ENCODE measurements at regions not wholly inside any gene's neighbourhood (a gene's known extent, or its start where the extent isn't known, plus 50 kb on each side); places are given as distances from the start of the nearest gene placed in this dataset.

DNA sequence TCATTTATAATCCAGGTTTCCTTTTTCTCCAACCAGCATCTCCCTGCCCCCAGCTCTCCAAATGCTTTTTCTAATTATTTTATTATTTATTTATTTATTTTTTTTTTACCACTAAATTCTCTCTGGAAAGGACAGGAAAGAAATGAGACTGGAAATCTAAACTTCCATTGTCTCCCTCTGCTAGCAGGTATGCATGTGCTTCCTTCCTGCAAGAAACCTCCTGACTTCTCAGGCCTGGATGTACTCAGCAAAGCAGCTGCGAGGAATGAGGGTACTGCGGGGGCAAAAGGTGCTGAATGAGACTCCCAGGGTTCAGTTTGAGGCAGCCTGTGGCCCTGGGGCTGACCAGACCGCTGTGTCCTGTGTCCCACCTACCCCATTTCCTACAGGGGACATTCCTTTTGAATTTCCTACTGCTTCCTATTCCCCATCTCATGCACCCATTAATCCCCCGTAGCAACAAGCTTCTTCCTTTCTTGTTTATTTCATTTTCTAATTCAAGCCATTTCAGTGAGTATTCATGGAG, 324.6 kb upstream of the IGFBP3 start:
- DNase-seq (ENCODE audit: low read depth), result no peak

GRCh38 chr7:46244757-46245156, 323.7 kb upstream of the IGFBP3 start:
- DNase-seq (ENCODE audit: low read depth), result no peak

GRCh38 chr7:46243406-46243805, 322.3 kb upstream of the IGFBP3 start:
- DNase-seq (ENCODE audit: low read depth), result no peak

DNA sequence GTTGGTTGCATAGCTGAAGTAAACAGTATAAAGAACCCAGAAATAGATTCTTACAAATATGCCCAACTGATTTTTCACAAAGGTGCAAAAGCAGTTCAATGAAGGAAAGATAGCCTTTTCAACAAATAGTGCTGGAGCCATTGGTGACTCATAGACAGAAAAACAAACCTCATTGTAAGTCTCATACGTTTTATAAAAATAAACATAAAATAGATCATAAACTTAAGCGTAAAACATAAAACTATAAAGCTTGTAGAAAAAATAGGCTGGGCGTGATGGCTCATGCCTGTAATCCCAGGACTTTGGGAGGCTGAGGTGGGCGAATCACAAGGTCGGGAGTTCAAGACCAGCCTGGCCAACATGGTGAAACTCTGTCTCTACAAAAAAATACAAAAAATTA, 318.8 kb upstream of the IGFBP3 start:
- DNase-seq (ENCODE audit: low read depth), result no peak

DNA sequence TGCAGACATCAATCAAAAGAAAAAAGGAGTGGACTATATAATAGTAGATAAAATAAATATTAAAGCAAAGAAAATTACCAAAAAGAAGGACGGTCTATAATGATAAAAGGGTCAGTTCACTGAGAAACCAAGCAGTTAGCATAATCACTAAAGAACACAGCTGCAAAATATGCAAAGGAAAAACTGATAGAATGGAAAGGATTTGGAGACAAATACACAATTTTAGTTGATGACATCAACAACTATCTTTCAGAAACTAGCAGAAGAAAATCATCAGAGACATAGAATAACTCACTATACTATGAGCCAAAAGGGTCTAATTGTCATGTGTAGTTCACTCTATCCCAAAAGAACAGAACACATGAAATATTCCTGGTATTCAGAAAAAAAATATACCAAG, 316.4 kb upstream of the IGFBP3 start:
- no peak for DNase-seq (ENCODE audit: low read depth)

- no peak for DNase-seq (ENCODE audit: low read depth)
These were observed 312.7 kb upstream of the IGFBP3 start for GRCh38 chr7:46233585-46234329.

- no peak for DNase-seq (ENCODE audit: low read depth)
These were observed 309.9 kb upstream of the IGFBP3 start for GRCh38 chr7:46230990-46231305.

DNA sequence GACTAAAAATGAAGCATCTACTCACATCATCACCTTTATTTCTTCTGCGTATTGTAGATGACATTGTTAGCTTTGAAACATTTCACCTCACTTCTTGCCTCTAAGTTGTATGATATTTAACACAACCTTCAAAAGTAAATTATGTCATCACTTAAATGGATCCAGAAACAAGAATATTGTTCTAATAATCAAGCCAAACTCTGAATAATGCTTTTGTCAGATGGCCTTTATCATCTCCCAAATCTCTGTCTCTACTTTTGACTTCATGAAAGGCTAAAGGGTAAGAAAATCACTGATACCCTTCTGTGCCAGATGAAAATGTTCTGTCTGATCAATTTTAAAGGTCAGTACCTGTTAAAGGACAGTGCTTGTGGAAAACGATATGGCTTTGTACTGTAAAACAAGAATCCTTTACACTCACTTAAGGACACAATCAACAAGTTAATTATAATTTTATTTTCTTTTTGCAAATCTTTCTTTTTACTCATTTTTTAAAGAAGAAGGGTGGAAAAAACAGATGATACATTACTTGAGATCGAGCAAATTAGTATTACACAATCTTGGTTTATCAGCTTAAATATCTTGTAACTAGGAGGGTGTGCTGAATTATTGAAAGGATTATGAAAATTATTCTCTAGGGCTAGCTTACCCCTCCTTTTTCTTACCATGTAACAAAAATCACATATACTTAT, 309.4 kb upstream of the IGFBP3 start:
- DNase-seq (ENCODE audit: low read depth), result no peak

DNA sequence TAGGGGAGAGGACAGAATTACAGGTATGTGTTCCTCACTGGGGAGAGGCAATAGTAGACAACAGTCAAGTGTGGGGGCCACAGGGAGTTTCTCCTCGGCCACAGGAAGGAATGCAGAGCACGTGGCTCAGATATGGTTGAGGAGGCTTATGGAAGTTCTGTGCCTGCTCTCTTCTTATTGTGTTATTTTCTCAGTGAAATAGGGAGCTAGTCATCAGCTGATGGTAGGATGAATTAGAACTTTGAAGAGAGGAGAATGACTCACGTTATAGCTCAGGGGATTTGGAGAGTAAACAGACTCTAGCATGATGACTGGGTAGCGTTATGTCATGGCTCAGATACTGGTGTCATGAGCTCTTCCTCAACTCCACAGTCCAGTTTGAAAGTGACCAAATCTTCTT, 308.3 kb upstream of the IGFBP3 start:
- peak; percentile 82 for DNase-seq (ENCODE audit: low read depth)

DNA sequence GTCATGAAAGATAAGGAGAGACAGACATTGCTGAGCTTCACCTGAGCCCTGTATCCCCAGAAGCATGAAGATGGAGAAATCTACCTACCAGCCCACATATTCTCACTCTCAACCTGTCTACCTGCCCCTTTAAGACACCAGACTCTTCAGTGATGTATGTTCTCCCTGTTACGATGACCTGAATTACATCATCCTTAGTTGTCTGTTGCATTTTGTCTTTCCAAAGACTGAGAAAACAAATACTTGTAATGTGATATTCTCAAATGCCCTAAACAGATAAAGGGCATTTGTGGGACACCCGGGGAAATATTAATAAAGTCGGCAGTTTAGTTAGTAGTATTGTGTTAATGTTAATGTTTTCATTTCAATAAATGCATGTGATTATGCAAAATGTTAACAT, 305.8 kb upstream of the IGFBP3 start:
- no peak for DNase-seq (ENCODE audit: low read depth)

DNA sequence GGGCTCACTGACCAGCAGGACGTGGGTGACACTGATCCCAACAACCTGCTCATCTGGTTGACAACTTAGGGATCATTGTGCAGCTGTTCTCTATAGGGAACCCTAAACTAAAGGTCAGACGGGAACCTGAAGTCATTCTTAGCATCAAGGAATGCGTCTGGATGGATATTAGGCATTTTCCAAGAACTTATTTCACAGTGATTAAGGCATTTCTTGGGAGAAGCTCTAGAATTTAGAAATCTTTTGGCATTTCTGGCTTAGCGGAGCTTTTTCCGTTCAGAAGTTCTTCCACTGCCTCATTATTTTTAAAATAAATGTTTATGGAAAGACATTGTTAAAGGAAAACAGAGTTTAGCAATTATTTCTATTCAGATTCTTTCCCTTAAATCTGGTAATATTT, 303.3 kb upstream of the IGFBP3 start:
- DNase-seq (ENCODE audit: low read depth), result no peak

DNA sequence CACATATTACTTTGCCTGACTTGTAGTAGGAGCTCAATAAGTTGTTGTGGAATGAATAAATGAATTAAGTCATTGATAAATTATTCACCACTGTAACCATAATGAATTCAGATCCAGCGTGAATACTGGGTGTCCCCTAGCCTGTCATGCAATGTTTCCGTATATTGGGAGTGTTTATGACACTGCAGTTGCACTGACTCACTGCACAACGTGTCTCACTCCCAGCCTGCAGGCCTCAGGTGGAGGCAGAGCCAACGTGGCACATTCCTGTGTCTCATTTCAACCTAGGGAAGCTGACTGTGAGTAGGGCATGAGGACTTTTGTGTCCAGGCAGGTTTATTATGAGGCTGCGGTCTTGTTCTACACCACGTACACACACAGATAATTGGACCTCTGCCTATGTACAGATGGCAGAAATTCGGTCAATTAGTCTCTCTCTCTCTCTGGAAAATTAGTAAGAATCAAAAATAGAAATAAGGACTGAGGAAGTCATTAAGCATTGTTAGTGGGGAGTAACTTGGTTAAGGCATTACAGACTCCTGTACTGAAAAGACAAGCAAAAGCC, 299.1 kb upstream of the IGFBP3 start:
- peak; percentile 80 for DNase-seq (ENCODE audit: low read depth)

GRCh38 chr7:46218461-46219200, 297.6 kb upstream of the IGFBP3 start:
- DNase-seq (ENCODE audit: low read depth), result no peak

DNA sequence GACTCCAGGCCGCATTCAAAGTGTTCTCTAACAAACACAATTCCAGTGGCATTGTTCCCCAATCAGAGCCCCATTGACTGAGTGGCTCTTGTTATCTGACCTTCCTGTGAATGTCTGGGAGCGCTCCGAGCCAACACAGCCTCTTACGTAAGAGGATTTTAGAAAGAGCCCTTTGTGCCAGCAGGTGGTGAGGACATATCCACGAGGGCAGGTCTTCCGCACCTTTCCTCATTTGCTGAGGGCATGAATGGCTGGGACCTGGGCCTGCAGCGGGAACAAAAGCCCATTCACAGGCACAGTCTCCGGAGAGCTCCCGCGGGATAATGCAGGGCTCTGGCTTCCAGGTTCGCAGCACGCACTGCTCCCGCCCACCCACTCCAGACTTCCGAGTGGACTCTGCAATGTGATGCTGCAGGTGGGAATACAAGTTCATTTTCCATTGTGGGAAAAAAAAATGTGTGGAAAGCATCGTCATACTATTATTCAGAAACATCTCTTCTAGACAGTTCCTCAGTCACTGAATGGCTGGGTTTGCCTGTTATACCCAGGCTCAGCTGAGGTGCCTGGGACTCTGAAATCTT, 295.0 kb upstream of the IGFBP3 start:
- DNase-seq (ENCODE audit: low read depth), result no peak

- DNase-seq (ENCODE audit: low read depth), result no peak
These were observed 293.5 kb upstream of the IGFBP3 start for GRCh38 chr7:46214526-46214925.

- no peak for DNase-seq (ENCODE audit: low read depth)
These were observed 292.1 kb upstream of the IGFBP3 start for GRCh38 chr7:46213154-46213537.

DNA sequence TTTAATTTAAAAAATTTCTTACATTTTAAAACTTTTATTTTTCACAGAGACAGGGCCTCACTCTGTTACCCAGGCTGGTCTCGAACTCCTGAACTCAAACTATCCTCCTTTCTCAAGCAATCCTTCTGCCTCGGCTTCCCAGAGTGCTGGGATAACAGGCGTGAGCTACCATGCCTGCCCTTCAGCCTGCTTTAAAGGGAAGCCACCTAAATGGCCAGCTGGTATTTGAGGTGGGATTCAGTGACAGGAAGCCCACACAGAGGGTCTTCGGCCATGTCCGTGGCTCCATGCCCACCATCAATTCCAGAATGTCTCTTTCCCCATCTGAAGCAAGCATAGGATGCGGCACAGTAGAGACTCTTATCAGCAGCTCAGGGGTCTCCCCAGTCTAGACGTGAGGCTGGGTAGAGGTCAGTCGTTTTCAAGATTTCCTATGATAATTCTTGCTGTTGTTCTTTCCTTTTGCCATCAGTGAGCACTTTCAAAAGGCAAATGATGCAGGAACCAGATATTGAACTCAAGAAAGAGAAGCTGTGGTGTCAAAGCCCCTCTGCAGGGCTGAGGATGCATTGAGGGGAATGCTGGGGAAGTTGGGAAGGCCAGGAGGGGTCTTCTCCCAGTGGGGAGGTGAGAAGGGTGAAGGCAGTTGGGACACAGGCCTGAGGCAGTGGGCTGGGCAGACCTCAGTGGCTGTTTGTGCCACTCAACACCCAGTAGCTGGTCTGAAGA, 291.5 kb upstream of the IGFBP3 start:
- DNase-seq (ENCODE audit: low read depth), result no peak

DNA sequence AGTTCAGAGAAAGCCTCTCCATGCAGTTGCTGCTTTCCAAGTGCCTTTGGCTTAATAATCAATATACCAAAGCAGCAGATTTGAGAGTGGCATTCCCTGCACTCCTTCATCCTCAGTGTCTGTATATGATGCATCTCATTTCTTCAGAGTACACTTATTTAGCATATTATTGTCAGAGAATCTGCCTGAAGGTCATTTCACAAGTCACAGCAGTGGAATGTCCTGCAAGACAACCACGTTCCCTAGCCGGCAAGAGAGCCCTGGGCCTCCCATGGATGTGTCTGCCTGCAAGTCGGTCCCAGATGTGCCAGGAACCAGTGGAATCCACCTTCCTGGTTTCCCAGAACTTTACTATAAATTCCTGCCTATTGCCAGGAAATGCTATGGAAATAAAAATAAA, 289.4 kb upstream of the IGFBP3 start:
- no peak for DNase-seq (ENCODE audit: low read depth)

DNA sequence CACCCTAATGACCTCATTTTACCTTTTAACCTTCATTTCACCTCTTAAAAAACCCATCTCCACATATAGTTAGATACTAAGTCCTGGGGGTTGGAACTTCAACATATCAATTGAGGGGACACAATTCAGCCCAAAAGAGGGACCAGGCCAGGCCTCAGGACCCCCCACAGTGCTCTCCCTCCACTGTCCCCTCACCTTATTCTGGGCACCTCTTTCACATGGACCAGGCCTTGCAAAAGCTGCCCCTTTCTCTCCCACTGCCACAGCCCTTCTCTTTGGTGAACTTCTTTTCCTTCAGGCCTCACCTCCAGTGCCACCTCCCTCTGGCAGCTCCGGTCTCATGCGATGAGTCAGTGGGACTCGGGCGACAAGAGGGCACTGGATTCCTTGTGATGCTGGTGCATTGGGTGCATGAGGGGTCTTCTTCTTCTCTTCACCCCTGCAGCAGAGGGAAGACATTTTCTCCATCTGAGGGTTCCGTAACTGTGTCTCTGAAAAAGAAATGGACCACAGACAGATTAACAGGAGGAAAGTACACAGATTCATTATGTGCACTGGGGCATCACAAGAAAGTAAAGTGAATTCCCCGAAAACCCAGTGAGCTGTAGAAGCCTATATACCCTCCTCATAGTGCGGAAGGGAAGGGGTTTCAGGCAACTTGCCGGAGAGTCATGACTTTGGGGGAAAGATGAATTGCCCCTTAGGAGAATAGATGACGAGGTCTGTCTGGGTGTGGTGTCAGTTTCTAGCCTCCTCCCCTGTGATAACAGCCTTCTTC, 288.7 kb upstream of the IGFBP3 start:
- no peak for DNase-seq (ENCODE audit: low read depth)

GRCh38 chr7:46208635-46209525, 287.8 kb upstream of the IGFBP3 start:
- DNase-seq (ENCODE audit: low read depth), result peak; percentile 46
